IMR-90 (cell line): ENCODE measurements at regions not wholly inside any gene's neighbourhood (a gene's known extent, or its start where the extent isn't known, plus 50 kb on each side); places are given as distances from the start of the nearest gene placed in this dataset.
A peak's percentile ranks its signal among the peaks of the same experiment; 100 is the strongest.

Experiments
- ATAC-seq: fragments of 200-7000 bp; cut with Tn5 transposase; 2 replicates; pipeline ENCODE4 v1.9.1; 2020; ENCODE audit warnings: low read depth, mild to moderate bottlenecking, moderate library complexity
- BruUV-seq: library from RNA; stranded (reverse); fragments of 400-500 nt; replicated peaks from 2 replicates; lab custom pipeline; 2021; lab: Mats Ljungman, UMichigan
- CTCF ChIA-PET: fragments of 300-600 bp; formaldehyde crosslinking; extraction: SDS; loops from one replicate; lab custom pipeline; 2021; ENCODE audit warnings: antibody characterized with exemption; lab: Yijun Ruan, JAX
- POLR2A ChIA-PET: fragments of 300-600 bp; sonication (Branson Sonifier 250); formaldehyde crosslinking; loops from one replicate; lab custom pipeline; 2022; ENCODE audit warnings: antibody characterized with exemption; ENCODE audit not compliant: unreplicated experiment; lab: Charles Lee
- DNase-seq: peaks from one replicate; pipeline ENCODE4 v3.0.0; 2013
- H2AFZ ChIP-seq: replicated peaks from 2 replicates; pipeline ENCODE3; 2013; ENCODE audit warnings: low read length, mild to moderate bottlenecking; ENCODE audit not compliant: poor library complexity
- H2AK5ac ChIP-seq: 2 replicates; pipeline ENCODE4 v1.6.1; 2013; ENCODE audit warnings: low read depth, low read length, inconsistent platforms
- H2AK9ac ChIP-seq: replicated peaks from 2 replicates; pipeline ENCODE3; 2013; ENCODE audit warnings: mild to moderate bottlenecking, low read depth, low read length, moderate library complexity; ENCODE audit not compliant: poor library complexity
- H2BK120ac ChIP-seq: 2 replicates; pipeline ENCODE4 v1.6.1; 2013; ENCODE audit warnings: low read depth, low read length, inconsistent platforms
- H2BK15ac ChIP-seq: 3 replicates; pipeline ENCODE4 v1.6.1; 2013; ENCODE audit warnings: low read depth, low read length, inconsistent platforms
- H2BK20ac ChIP-seq: 2 replicates; pipeline ENCODE4 v1.6.1; 2013; ENCODE audit warnings: low read depth, mild to moderate bottlenecking, inconsistent platforms, low read length, moderate library complexity
- H2BK5ac ChIP-seq: 2 replicates; pipeline ENCODE4 v1.6.1; 2013; ENCODE audit warnings: mild to moderate bottlenecking, low read depth, low read length, inconsistent platforms; ENCODE audit not compliant: poor library complexity, severe bottlenecking
- H3K14ac ChIP-seq: replicated peaks from 2 replicates; pipeline ENCODE4 v1.6.1; 2013; ENCODE audit warnings: low read depth, low read length, inconsistent platforms
- H3K18ac ChIP-seq: 2 replicates; pipeline ENCODE4 v1.6.1; 2013; ENCODE audit warnings: low read depth, low read length, control low read depth
- H3K23ac ChIP-seq: 2 replicates; pipeline ENCODE4 v1.6.1; 2013; ENCODE audit warnings: low read depth, low read length, inconsistent platforms
- H3K27ac ChIP-seq: 2 replicates; pipeline ENCODE4 v1.5.1; 2013; ENCODE audit warnings: mild to moderate bottlenecking, control low read depth, low read length; ENCODE audit not compliant: insufficient read depth
- H3K27me3 ChIP-seq: 2 replicates; pipeline ENCODE4 v1.6.1; 2013; ENCODE audit warnings: low read length; ENCODE audit not compliant: control insufficient read depth, insufficient read depth
- H3K36me3 ChIP-seq: 2 replicates; pipeline ENCODE4 v1.6.1; 2013; ENCODE audit warnings: low read length, mixed read lengths; ENCODE audit not compliant: control insufficient read depth, insufficient read depth
- H3K4ac ChIP-seq: 2 replicates; pipeline ENCODE4 v1.6.1; 2013; ENCODE audit warnings: low read depth, low read length, inconsistent platforms
- H3K4me1 ChIP-seq: 2 replicates; pipeline ENCODE4 v1.6.1; 2013; ENCODE audit warnings: low read length, mixed read lengths; ENCODE audit not compliant: control insufficient read depth, insufficient read depth
- H3K4me2 ChIP-seq: 2 replicates; pipeline ENCODE4 v1.6.1; 2013; ENCODE audit warnings: low read depth, mild to moderate bottlenecking, control low read depth, low read length, moderate library complexity
- H3K4me3 ChIP-seq: 2 replicates; pipeline ENCODE4 v1.5.1; 2013; ENCODE audit warnings: low read depth, mild to moderate bottlenecking, control low read depth, low read length, moderate library complexity; ENCODE audit not compliant: insufficient read depth
- H3K56ac ChIP-seq: 2 replicates; pipeline ENCODE4 v1.6.1; 2013; ENCODE audit warnings: low read length, inconsistent platforms; ENCODE audit not compliant: insufficient read depth; ENCODE audit errors: extremely low read depth
- H3K79me1 ChIP-seq, 2 experiments: 2 replicates each; pipeline ENCODE4 v1.6.1; 2013; ENCODE audit warnings: low read length in 2 of 2, inconsistent platforms in 1 of 2, low read depth in 1 of 2
- H3K9ac ChIP-seq: 2 replicates; pipeline ENCODE4 v1.6.1; 2013; ENCODE audit warnings: low read depth, low read length, control low read depth
- H3K9me1 ChIP-seq: 2 replicates; pipeline ENCODE4 v1.6.1; 2013; ENCODE audit warnings: low read length, inconsistent platforms; ENCODE audit not compliant: insufficient read depth
- H3K9me3 ChIP-seq: 2 replicates; pipeline ENCODE4 v1.6.1; 2013; ENCODE audit warnings: low read length; ENCODE audit not compliant: control insufficient read depth, insufficient read depth
- H4K20me1 ChIP-seq: 2 replicates; pipeline ENCODE4 v1.6.1; 2013; ENCODE audit warnings: low read length, inconsistent platforms; ENCODE audit not compliant: insufficient read depth
- H4K5ac ChIP-seq: 2 replicates; pipeline ENCODE4 v1.6.1; 2013; ENCODE audit warnings: mild to moderate bottlenecking, low read depth, low read length, control low read depth
- H4K8ac ChIP-seq, 2 experiments: 2 replicates each; pipeline ENCODE4 v1.6.1; 2013; ENCODE audit warnings: low read depth in 2 of 2, low read length in 2 of 2, control low read depth in 1 of 2, inconsistent platforms in 1 of 2
- H4K91ac ChIP-seq: 2 replicates; pipeline ENCODE4 v1.6.1; 2013; ENCODE audit warnings: low read depth, low read length, inconsistent platforms; ENCODE audit not compliant: insufficient read depth
- BHLHE40 ChIP-seq: fragments of 150-350 bp; IDR thresholded peaks from 2 replicates; pipeline ENCODE4 v1.6.1; 2016; ENCODE audit warnings: mild to moderate bottlenecking, low read depth, low read length
- CEBPB ChIP-seq: IDR thresholded peaks from 2 replicates; pipeline ENCODE4 v1.6.1; 2012; ENCODE audit warnings: low read depth, low read length, improper control_type of control experiment
- CHD1 ChIP-seq: IDR thresholded peaks from 2 replicates; pipeline ENCODE4 v1.6.1; 2012; ENCODE audit warnings: low read depth, low read length, improper control_type of control experiment
- FOS ChIP-seq: fragments of 150-350 bp; IDR thresholded peaks from 2 replicates; pipeline ENCODE4 v1.6.1; 2016; ENCODE audit warnings: low read depth, low read length
- MAFK ChIP-seq: IDR thresholded peaks from 2 replicates; pipeline ENCODE4 v1.6.1; 2012; ENCODE audit warnings: low read depth, low read length, improper control_type of control experiment
- MAZ ChIP-seq: IDR thresholded peaks from 2 replicates; pipeline ENCODE4 v1.6.1; 2012; ENCODE audit warnings: low read depth, mild to moderate bottlenecking, low read length, improper control_type of control experiment, moderate library complexity, borderline replicate concordance
- MXI1 ChIP-seq: IDR thresholded peaks from 2 replicates; pipeline ENCODE4 v1.6.1; 2012; ENCODE audit warnings: low read depth, mild to moderate bottlenecking, low read length, moderate library complexity, borderline replicate concordance
- NFE2L2 ChIP-seq: fragments of 150-350 bp; IDR thresholded peaks from 2 replicates; pipeline ENCODE4 v1.6.1; 2016; ENCODE audit warnings: low read depth, mild to moderate bottlenecking, low read length
- POLR2A ChIP-seq: IDR thresholded peaks from 2 replicates; pipeline ENCODE4 v1.6.1; 2012; ENCODE audit warnings: mild to moderate bottlenecking, low read depth, low read length
- RCOR1 ChIP-seq: IDR thresholded peaks from 2 replicates; pipeline ENCODE4 v1.6.1; 2012; ENCODE audit warnings: mild to moderate bottlenecking, low read length, improper control_type of control experiment; ENCODE audit not compliant: insufficient replicate concordance
- RFX5 ChIP-seq: IDR thresholded peaks from 2 replicates; pipeline ENCODE4 v1.8.0; 2012; ENCODE audit warnings: low read depth, mild to moderate bottlenecking, low read length, moderate library complexity
- SMC3 ChIP-seq: fragments of 150-350 bp; IDR thresholded peaks from 2 replicates; pipeline ENCODE4 v1.6.1; 2016; ENCODE audit warnings: low read depth, mild to moderate bottlenecking, antibody characterized with exemption, low read length, moderate library complexity
- WGBS, 2 experiments: methylation state at CpG; one replicate each; pipeline versions ENCODE4 v1.1.5 to v1.1.7; 2013; ENCODE audit warnings: missing lambda C conversion rate in 2 of 2; ENCODE audit not compliant: insufficient read length in 1 of 2; ENCODE audit errors: extremely low coverage in 2 of 2; 5-methylcytosine and 5-hydroxymethylcytosine counted together
- dilution Hi-C: fragments of 300-500 bp; cut with HindIII; formaldehyde crosslinking; loops from one replicate; pipeline ENCODE4 v1.14.3; 2018; ENCODE audit warnings: low sequenced_read_pairs; ENCODE audit not compliant: unreplicated experiment
- in situ Hi-C: fragments of 300-500 bp; cut with MboI; formaldehyde crosslinking; loops from 3 replicates; pipeline ENCODE4 v1.14.3; 2019; ENCODE audit warnings: low sequenced_read_pairs, inconsistent platforms, mixed read lengths
- intact Hi-C: fragments of 100-400 bp; cut with micrococcal nuclease; formaldehyde crosslinking; loops from 2 replicates; pipeline ENCODE4 v1.10.0; 2022
- TF ChIP-seq, protein P1 (sequence below): fragments of 150-350 bp; IDR thresholded peaks from 2 replicates; pipeline ENCODE4 v1.6.1; 2017; ENCODE audit warnings: mild to moderate bottlenecking, antibody characterized with exemption, low read length, low read depth
- TF ChIP-seq, protein P2 (sequence below): conservative IDR thresholded peaks from 2 replicates; pipeline ENCODE4 v1.5.1; 2012; ENCODE audit warnings: mild to moderate bottlenecking, low read depth, low read length, improper control_type of control experiment

DNA sequence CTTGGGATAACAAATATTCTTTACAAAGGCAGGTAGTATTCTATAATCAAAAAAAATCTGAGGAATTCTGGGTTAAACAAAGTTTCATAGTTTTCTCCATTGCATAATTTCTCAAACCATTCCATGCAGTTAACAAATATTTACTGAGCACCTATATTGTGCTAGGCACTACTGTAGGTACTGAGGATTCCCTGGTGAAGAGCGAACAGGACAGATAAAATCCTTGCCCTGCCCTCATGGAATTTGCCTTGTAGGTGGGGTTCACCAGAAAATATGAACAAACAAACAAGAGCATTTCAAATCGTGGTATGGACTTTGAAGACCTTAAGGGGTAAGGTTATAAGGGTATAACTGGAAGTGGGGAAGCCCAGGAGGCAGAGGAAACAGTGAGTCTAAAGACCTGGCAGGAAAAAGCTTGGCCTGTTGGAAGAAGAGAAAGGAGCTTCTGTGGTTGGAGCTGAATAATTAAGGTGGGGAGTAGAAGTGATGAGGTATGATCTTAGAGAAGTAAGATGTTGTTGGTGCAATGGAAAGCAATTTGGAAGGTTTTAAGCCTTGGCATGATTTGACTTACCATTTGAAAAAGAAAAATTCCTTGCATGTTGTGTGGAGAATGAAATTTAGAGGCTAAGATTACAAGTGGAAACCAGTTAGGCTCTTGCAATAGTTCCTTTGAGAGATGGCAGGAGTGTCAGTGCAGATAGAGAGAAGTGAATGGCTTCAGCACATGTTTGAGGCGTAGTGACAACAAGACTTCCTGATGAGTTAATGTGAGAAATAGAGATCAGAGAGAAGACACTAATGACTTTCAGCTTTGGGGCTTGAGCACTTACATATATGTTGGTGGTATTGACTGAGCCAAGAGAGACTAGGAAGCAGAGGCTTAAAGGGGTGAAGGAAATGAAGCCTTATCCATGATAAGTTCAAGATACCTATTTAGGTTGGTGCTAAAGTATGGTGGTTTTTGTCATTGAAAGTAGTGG lies 55.7 kb upstream of the PICALM start:
- Histone ChIP-seq H4K91ac (no peak overlapping the region), H2AK9ac (no peak overlapping the region), H2AFZ (no peak overlapping the region), H4K20me1 (no peaks in the 10 kb centered on the region), H3K4me3 (no peak overlapping the region), H2AK5ac (no peak overlapping the region), H3K79me1 (no peaks in the 10 kb centered on the region), H3K4me2 (no peak overlapping the region), H3K56ac (no peak overlapping the region), H4K5ac (no peak overlapping the region), H3K4ac (no peak overlapping the region), H2BK20ac (no peak overlapping the region), H4K8ac (no peak overlapping the region), H3K18ac (no peak overlapping the region), H2BK120ac (no peak overlapping the region), H3K27me3 (no peaks in the 10 kb centered on the region), H2BK5ac (no peak overlapping the region), H3K9ac (no peak overlapping the region), H3K9me1 (peaks cover 3% of the 10 kb centered on the region; the same call in 1 of the 2 replicates), H3K27ac (no peak overlapping the region), H3K9me3 (no peaks in the 10 kb centered on the region), H2BK15ac (no peak overlapping the region), H3K4me1 (peaks cover 2% of the 10 kb centered on the region; the same call in 1 of the 2 replicates), H3K14ac (no peak overlapping the region), H3K36me3 (no peaks in the 10 kb centered on the region), H3K23ac (peak overlapping the region; percentile 7; the same call in 1 of the 2 replicates)
- TF ChIP-seq, protein P1, sequence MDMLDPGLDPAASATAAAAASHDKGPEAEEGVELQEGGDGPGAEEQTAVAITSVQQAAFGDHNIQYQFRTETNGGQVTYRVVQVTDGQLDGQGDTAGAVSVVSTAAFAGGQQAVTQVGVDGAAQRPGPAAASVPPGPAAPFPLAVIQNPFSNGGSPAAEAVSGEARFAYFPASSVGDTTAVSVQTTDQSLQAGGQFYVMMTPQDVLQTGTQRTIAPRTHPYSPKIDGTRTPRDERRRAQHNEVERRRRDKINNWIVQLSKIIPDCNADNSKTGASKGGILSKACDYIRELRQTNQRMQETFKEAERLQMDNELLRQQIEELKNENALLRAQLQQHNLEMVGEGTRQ, result no peak
- TF ChIP-seq POLR2A (no peak), MAZ (no peak), BHLHE40 (no peak), NFE2L2 (no peak), RCOR1 (no peak), RFX5 (no peak), MXI1 (no peak), SMC3 (no peak), CEBPB (no peak), MAFK (no peak), FOS (no peak), CHD1 (no peak)
- TF ChIP-seq, protein P2, sequence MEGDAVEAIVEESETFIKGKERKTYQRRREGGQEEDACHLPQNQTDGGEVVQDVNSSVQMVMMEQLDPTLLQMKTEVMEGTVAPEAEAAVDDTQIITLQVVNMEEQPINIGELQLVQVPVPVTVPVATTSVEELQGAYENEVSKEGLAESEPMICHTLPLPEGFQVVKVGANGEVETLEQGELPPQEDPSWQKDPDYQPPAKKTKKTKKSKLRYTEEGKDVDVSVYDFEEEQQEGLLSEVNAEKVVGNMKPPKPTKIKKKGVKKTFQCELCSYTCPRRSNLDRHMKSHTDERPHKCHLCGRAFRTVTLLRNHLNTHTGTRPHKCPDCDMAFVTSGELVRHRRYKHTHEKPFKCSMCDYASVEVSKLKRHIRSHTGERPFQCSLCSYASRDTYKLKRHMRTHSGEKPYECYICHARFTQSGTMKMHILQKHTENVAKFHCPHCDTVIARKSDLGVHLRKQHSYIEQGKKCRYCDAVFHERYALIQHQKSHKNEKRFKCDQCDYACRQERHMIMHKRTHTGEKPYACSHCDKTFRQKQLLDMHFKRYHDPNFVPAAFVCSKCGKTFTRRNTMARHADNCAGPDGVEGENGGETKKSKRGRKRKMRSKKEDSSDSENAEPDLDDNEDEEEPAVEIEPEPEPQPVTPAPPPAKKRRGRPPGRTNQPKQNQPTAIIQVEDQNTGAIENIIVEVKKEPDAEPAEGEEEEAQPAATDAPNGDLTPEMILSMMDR, result no peak
- ChIA-PET POLR2A (no interaction called here), CTCF (interaction anchor here (0.6 kb wide), 1 partner anchor 10 kb away, joined by 7 read pairs; no protein-coding TSS in a partner anchor)
- dilution Hi-C loops (no loop called here), intact Hi-C loops (no loop called here), in situ Hi-C loops (no loop called here)
- DNase-seq (no peak), ATAC-seq (no peak)
- no TSS peak for BruUV-seq
- 100% methylated on average over 1 of the region's 3 CpGs; no CpG with 5 or more reads in 1 of the 2 experiments for WGBS, 2 experiments
